ENCODE measurements at regions not wholly inside any gene's neighbourhood (a gene's known extent, or its start where the extent isn't known, plus 50 kb on each side); places are given as distances from the start of the nearest gene placed in this dataset.

- TF ChIP-seq CTCF (IDR thresholded peaks at IDR 0.05): no peak
- TF ChIP-seq POLR2AphosphoS5 (IDR thresholded peaks at IDR 0.05): no peak
- TF ChIP-seq POLR2A (IDR thresholded peaks at IDR 0.05; ENCODE audit: low read depth): no peak
- no peak for TF ChIP-seq EP300 (IDR thresholded peaks at IDR 0.05)
Observed at GRCh38 chr14:55855751-55856150, 262.5 kb upstream of the PELI2 start.
